HG03457 (cell line): ENCODE measurements at regions not wholly inside any gene's neighbourhood (a gene's known extent, or its start where the extent isn't known, plus 50 kb on each side); places are given as distances from the start of the nearest gene placed in this dataset.

ENCODE experiments used
- ATAC-seq: cut with Tn5 transposase; IDR thresholded peaks from one replicate; pipeline ENCODE4 v1.9.1; 2021; ENCODE audit warnings: moderate number of reproducible peaks; ENCODE audit not compliant: unreplicated experiment

GRCh38 chr2:65553504-65554074, 121.2 kb upstream of the SPRED2 start:
- no peak for ATAC-seq

- ATAC-seq, result no peak
These were observed 119.1 kb upstream of the SPRED2 start for GRCh38 chr2:65551528-65551927.

- ATAC-seq, result no peak
These were observed 117.8 kb upstream of the SPRED2 start for GRCh38 chr2:65550246-65550645.

- ATAC-seq, result no peak
These were observed 117.2 kb upstream of the SPRED2 start for GRCh38 chr2:65549631-65550030.

- no peak for ATAC-seq
These were observed 116.8 kb upstream of the SPRED2 start for GRCh38 chr2:65549257-65549627.

GRCh38 chr2:65548576-65549256, 116.3 kb upstream of the SPRED2 start:
- no peak for ATAC-seq

- ATAC-seq, result no peak
These were observed 115.7 kb upstream of the SPRED2 start for GRCh38 chr2:65548064-65548463.

GRCh38 chr2:65545837-65546805, 113.7 kb upstream of the SPRED2 start:
- ATAC-seq, result no peak

- no peak for ATAC-seq
These were observed 109.4 kb upstream of the SPRED2 start for GRCh38 chr2:65541773-65542172.

GRCh38 chr2:65539633-65540032, 107.2 kb upstream of the SPRED2 start:
- no peak for ATAC-seq

GRCh38 chr2:65537651-65538385, 105.4 kb upstream of the SPRED2 start:
- no peak for ATAC-seq

GRCh38 chr2:65536596-65536995, 104.2 kb upstream of the SPRED2 start:
- no peak for ATAC-seq

GRCh38 chr2:65532937-65533336, 100.5 kb upstream of the SPRED2 start:
- no peak for ATAC-seq

GRCh38 chr2:65532326-65532725, 99.9 kb upstream of the SPRED2 start:
- ATAC-seq, result no peak

- ATAC-seq, result no peak
These were observed 98.3 kb upstream of the SPRED2 start for GRCh38 chr2:65530547-65531320.

- ATAC-seq, result no peak
These were observed 97.0 kb upstream of the SPRED2 start for GRCh38 chr2:65529419-65529818.

GRCh38 chr2:65528241-65528574, 95.8 kb upstream of the SPRED2 start:
- ATAC-seq, result no peak

- no peak for ATAC-seq
These were observed 95.2 kb upstream of the SPRED2 start for GRCh38 chr2:65527451-65528240.

- no peak for ATAC-seq
These were observed 93.3 kb upstream of the SPRED2 start for GRCh38 chr2:65525616-65526231.
